PFSK-1 (cell line): ENCODE measurements at regions not wholly inside any gene's neighbourhood (a gene's known extent, or its start where the extent isn't known, plus 50 kb on each side); places are given as distances from the start of the nearest gene placed in this dataset.

Experiments
- POLR2AphosphoS5 ChIP-seq: IDR thresholded peaks from 2 replicates; pipeline ENCODE4 v1.6.1; 2012; ENCODE audit warnings: low read depth, mild to moderate bottlenecking, control low read depth, low read length, moderate library complexity
- TAF1 ChIP-seq: IDR thresholded peaks from 2 replicates; pipeline ENCODE4 v1.6.1; 2012; ENCODE audit warnings: low read length, control low read depth, borderline replicate concordance; ENCODE audit not compliant: insufficient read depth
- TF ChIP-seq, protein P1 (sequence below), 2 experiments: IDR thresholded peaks; 2 replicates each; pipeline versions ENCODE4 v1.6.1 to v1.8.0; 2011 to 2012; ENCODE audit warnings: low read depth in 2 of 2, low read length in 2 of 2, control low read depth in 1 of 2, inconsistent platforms in 1 of 2, mild to moderate bottlenecking in 1 of 2, moderate library complexity in 1 of 2; ENCODE audit not compliant: insufficient read depth in 1 of 2

DNA sequence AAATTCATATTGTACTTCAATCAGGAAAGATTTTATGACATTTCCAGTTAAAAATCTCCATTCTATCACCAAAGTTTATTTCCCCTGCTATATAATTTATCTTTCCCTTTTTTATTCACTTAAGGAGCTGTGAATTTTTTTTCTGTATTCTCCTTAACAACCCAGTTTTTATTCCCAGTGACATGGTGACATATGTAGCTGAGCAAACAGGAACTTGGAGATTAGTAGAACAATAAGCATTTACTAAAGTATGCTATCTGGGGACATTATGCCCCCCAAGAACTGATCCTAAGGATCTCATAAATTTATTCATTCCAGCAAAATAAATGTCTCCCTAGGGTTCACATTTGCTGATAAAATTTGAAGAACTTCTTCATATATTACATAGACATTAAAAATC lies 1044.0 kb upstream of the CDH6 start:
- TF ChIP-seq TAF1: no peak
- TF ChIP-seq, protein P1, sequence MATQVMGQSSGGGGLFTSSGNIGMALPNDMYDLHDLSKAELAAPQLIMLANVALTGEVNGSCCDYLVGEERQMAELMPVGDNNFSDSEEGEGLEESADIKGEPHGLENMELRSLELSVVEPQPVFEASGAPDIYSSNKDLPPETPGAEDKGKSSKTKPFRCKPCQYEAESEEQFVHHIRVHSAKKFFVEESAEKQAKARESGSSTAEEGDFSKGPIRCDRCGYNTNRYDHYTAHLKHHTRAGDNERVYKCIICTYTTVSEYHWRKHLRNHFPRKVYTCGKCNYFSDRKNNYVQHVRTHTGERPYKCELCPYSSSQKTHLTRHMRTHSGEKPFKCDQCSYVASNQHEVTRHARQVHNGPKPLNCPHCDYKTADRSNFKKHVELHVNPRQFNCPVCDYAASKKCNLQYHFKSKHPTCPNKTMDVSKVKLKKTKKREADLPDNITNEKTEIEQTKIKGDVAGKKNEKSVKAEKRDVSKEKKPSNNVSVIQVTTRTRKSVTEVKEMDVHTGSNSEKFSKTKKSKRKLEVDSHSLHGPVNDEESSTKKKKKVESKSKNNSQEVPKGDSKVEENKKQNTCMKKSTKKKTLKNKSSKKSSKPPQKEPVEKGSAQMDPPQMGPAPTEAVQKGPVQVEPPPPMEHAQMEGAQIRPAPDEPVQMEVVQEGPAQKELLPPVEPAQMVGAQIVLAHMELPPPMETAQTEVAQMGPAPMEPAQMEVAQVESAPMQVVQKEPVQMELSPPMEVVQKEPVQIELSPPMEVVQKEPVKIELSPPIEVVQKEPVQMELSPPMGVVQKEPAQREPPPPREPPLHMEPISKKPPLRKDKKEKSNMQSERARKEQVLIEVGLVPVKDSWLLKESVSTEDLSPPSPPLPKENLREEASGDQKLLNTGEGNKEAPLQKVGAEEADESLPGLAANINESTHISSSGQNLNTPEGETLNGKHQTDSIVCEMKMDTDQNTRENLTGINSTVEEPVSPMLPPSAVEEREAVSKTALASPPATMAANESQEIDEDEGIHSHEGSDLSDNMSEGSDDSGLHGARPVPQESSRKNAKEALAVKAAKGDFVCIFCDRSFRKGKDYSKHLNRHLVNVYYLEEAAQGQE (IDR thresholded peaks at IDR 0.05; ENCODE audit: insufficient read depth in 1 of 2, low read depth in 2 of 2, low read length in 2 of 2): no peak
- TF ChIP-seq POLR2AphosphoS5: no peak
